ENCODE measurements at regions not wholly inside any gene's neighbourhood (a gene's known extent, or its start where the extent isn't known, plus 50 kb on each side); places are given as distances from the start of the nearest gene placed in this dataset.

DNA sequence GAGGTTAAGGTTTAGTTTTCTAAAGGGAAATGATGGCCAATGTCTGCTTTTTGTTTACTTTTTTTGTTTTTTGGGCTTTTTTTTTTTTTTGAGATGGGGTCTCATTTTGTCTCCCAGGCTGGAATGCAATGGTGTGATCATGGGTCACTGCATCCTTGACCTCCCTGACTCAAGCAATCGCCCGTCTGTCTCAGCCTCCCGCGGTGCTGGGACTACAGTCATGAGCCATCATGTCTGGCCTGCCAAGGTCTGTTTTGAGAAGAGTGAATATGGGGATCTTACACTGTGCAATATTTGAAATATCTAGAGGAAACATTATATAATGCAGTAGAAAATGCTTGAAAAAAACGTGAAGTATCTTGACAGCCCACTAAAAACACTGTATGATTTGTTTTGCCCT, 162.5 kb downstream of the GASK1B start:
- TF ChIP-seq, protein P1, sequence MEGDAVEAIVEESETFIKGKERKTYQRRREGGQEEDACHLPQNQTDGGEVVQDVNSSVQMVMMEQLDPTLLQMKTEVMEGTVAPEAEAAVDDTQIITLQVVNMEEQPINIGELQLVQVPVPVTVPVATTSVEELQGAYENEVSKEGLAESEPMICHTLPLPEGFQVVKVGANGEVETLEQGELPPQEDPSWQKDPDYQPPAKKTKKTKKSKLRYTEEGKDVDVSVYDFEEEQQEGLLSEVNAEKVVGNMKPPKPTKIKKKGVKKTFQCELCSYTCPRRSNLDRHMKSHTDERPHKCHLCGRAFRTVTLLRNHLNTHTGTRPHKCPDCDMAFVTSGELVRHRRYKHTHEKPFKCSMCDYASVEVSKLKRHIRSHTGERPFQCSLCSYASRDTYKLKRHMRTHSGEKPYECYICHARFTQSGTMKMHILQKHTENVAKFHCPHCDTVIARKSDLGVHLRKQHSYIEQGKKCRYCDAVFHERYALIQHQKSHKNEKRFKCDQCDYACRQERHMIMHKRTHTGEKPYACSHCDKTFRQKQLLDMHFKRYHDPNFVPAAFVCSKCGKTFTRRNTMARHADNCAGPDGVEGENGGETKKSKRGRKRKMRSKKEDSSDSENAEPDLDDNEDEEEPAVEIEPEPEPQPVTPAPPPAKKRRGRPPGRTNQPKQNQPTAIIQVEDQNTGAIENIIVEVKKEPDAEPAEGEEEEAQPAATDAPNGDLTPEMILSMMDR (IDR thresholded peaks at IDR 0.05; ENCODE audit: insufficient read depth, missing control alignments): no peak
- FAIRE-seq (no peak), DNase-seq (ENCODE audit: insufficient read length, low spot score) (no peak)

DNA sequence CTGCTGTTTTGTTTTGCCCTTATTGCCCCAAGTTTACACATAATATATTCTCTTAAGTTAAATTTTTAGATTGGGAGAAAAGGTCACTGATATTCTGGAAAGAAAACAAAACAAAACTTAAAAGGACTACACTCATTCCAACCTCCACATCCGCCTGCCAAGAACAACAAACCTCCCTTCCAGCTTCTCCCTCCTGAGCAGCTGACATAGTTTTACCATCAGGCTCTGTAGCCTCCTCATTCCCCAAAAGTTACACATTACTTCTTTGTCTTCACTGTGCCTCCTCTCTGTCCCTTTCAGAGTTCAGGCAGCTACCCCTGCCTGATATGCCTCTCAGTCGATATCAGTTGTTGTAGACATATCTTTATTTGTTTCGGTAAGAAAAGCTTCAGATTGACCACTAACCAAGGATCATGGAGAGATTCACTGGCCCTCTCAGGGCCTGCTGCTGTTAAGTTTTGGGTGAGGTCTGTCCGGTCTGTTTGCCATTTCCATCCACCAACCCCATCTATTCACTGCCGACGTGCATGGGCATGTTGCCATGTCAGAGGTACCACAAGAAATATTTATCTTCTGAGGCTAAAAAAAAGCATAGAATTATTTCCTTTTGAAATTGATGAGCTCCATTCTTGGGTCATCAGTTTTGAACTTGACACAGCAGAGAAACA, 164.1 kb downstream of the GASK1B start:
- FAIRE-seq (no peak), DNase-seq (ENCODE audit: insufficient read length, low spot score) (no peak)
- TF ChIP-seq, protein P1 (IDR thresholded peaks at IDR 0.05; ENCODE audit: insufficient read depth, missing control alignments): no peak

GRCh38 chr4:158007566-158007965, 165.3 kb downstream of the GASK1B start:
- DNase-seq (ENCODE audit: insufficient read length, low spot score): no peak
- TF ChIP-seq, protein P1 (IDR thresholded peaks at IDR 0.05; ENCODE audit: insufficient read depth, missing control alignments): no peak
- FAIRE-seq: no peak

GRCh38 chr4:158006990-158007389, 165.8 kb downstream of the GASK1B start:
- no peak for FAIRE-seq
- DNase-seq (ENCODE audit: insufficient read length, low spot score): no peak
- TF ChIP-seq, protein P1 (IDR thresholded peaks at IDR 0.05; ENCODE audit: insufficient read depth, missing control alignments): no peak

- TF ChIP-seq, protein P1 (IDR thresholded peaks at IDR 0.05; ENCODE audit: insufficient read depth, missing control alignments): no peak
- no peak for DNase-seq (ENCODE audit: insufficient read length, low spot score)
- FAIRE-seq: no peak
Measured at GRCh38 chr4:158005021-158005420, 167.8 kb downstream of the GASK1B start.

GRCh38 chr4:158004101-158004500, 168.7 kb downstream of the GASK1B start:
- DNase-seq (ENCODE audit: insufficient read length, low spot score) (no peak), FAIRE-seq (no peak)
- TF ChIP-seq, protein P1 (IDR thresholded peaks at IDR 0.05; ENCODE audit: insufficient read depth, missing control alignments): no peak

- DNase-seq (ENCODE audit: insufficient read length, low spot score) (no peak), FAIRE-seq (no peak)
- TF ChIP-seq, protein P1 (IDR thresholded peaks at IDR 0.05; ENCODE audit: insufficient read depth, missing control alignments): no peak
Measured at GRCh38 chr4:158003212-158003611, 169.6 kb downstream of the GASK1B start.
